GM19438 (cell line): ENCODE measurements at regions not wholly inside any gene's neighbourhood (a gene's known extent, or its start where the extent isn't known, plus 50 kb on each side); places are given as distances from the start of the nearest gene placed in this dataset.
"Not testable (repeated sequence)": the region's sequence is repeated elsewhere in the genome, so short reads cannot be mapped to it uniquely, and the experiment has no call there.

Source experiments
- ATAC-seq: cut with Tn5 transposase; IDR thresholded peaks from one replicate; pipeline ENCODE4 v1.9.1; 2021; ENCODE audit warnings: low read depth; ENCODE audit not compliant: unreplicated experiment

GRCh38 chr7:127530148-127530547, 55.2 kb downstream of the GCC1 start:
- ATAC-seq: no peak

GRCh38 chr7:127527561-127527960, 57.8 kb downstream of the GCC1 start:
- no peak for ATAC-seq

GRCh38 chr7:127525866-127526480, 59.4 kb downstream of the GCC1 start:
- ATAC-seq: no peak

GRCh38 chr7:127516320-127516719, 69.1 kb downstream of the GCC1 start:
- ATAC-seq: no peak

GRCh38 chr7:127514499-127514898, 70.9 kb downstream of the GCC1 start:
- ATAC-seq: no peak

GRCh38 chr7:127513311-127513710, 72.1 kb downstream of the GCC1 start:
- no peak for ATAC-seq

GRCh38 chr7:127512663-127513062, 72.7 kb downstream of the GCC1 start:
- ATAC-seq: no peak

- no peak for ATAC-seq
These were observed 80.7 kb downstream of the GCC1 start for GRCh38 chr7:127504715-127505114.

GRCh38 chr7:127501817-127502216, 83.6 kb downstream of the GCC1 start:
- no peak for ATAC-seq

- ATAC-seq: no peak
These were observed 94.9 kb upstream of the ZNF800 start for GRCh38 chr7:127487381-127487780.

GRCh38 chr7:127486654-127487053, 94.1 kb upstream of the ZNF800 start:
- no peak for ATAC-seq

GRCh38 chr7:127485482-127485881, 93.0 kb upstream of the ZNF800 start:
- no peak for ATAC-seq

GRCh38 chr7:127484954-127485353, 92.4 kb upstream of the ZNF800 start:
- ATAC-seq: no peak

GRCh38 chr7:127478461-127478860, 86.0 kb upstream of the ZNF800 start:
- no peak for ATAC-seq

- ATAC-seq: no peak
These were observed 85.5 kb upstream of the ZNF800 start for GRCh38 chr7:127478024-127478355.

GRCh38 chr7:127477295-127478023, 85.0 kb upstream of the ZNF800 start:
- no peak for ATAC-seq

- ATAC-seq: no peak
These were observed 84.1 kb upstream of the ZNF800 start for GRCh38 chr7:127476618-127477017.

GRCh38 chr7:127474457-127474856, 81.9 kb upstream of the ZNF800 start:
- ATAC-seq: no peak

GRCh38 chr7:127473409-127473808, 80.9 kb upstream of the ZNF800 start:
- no peak for ATAC-seq

GRCh38 chr7:127460077-127460476, 67.6 kb upstream of the ZNF800 start:
- ATAC-seq: no peak

GRCh38 chr7:127451258-127451657, 58.8 kb upstream of the ZNF800 start:
- ATAC-seq: not testable (repeated sequence)

GRCh38 chr7:127448566-127448965, 56.1 kb upstream of the ZNF800 start:
- no peak for ATAC-seq
